PC-3 (cell line): ENCODE measurements at regions not wholly inside any gene's neighbourhood (a gene's known extent, or its start where the extent isn't known, plus 50 kb on each side); places are given as distances from the start of the nearest gene placed in this dataset.

Experiments
- ATAC-seq: fragments of 200-7000 bp; cut with Tn5 transposase; 2 replicates; pipeline ENCODE4 v1.9.1; 2020; ENCODE audit warnings: mild to moderate bottlenecking, moderate library complexity
- BruUV-seq: library from RNA; stranded (reverse); fragments of 400-500 nt; replicated peaks from 2 replicates; lab custom pipeline; 2021; lab: Mats Ljungman, UMichigan
- CTCF ChIA-PET: fragments of 300-600 bp; sonication (Branson Sonifier 250); formaldehyde crosslinking; loops from one replicate; lab custom pipeline; 2022; ENCODE audit warnings: antibody characterized with exemption; lab: Charles Lee
- POLR2A ChIA-PET: fragments of 300-600 bp; sonication (Branson Sonifier 250); formaldehyde crosslinking; loops from one replicate; lab custom pipeline; 2022; ENCODE audit warnings: antibody characterized with exemption; ENCODE audit not compliant: unreplicated experiment; lab: Charles Lee
- DNase-seq: peaks from one replicate; pipeline ENCODE4 v3.0.0-alpha.2; 2015
- H2AFZ ChIP-seq: fragments of 300-600 bp; sonication (generic); 2 replicates; pipeline ENCODE4 v1.6.0; 2016; ENCODE audit warnings: antibody characterized with exemption, low read length
- H3F3A ChIP-seq: fragments of 300-600 bp; sonication (generic); one replicate; pipeline ENCODE4 v1.6.0; 2017; ENCODE audit warnings: antibody characterized with exemption, low read length, control low read depth, mild to moderate bottlenecking; ENCODE audit not compliant: unreplicated experiment
- H3K27ac ChIP-seq: fragments of 300-600 bp; sonication (generic); 2 replicates; pipeline ENCODE4 v1.5.1; 2016; ENCODE audit warnings: mild to moderate bottlenecking, low read length
- H3K27me3 ChIP-seq: fragments of 300-600 bp; sonication (generic); 2 replicates; pipeline ENCODE4 v1.6.1; 2016; ENCODE audit warnings: low read length, mixed read lengths
- H3K36me3 ChIP-seq: fragments of 300-600 bp; sonication (generic); 2 replicates; pipeline ENCODE4 v1.6.1; 2016; ENCODE audit warnings: low read depth, mixed run types, low read length, mixed read lengths
- H3K4me1 ChIP-seq: fragments of 300-600 bp; sonication (generic); 2 replicates; pipeline ENCODE4 v1.5.1; 2016; ENCODE audit warnings: low read length; ENCODE audit not compliant: insufficient read depth
- H3K4me2 ChIP-seq: fragments of 300-600 bp; sonication (generic); 2 replicates; pipeline ENCODE4 v1.6.0; 2016; ENCODE audit warnings: low read length
- H3K4me3 ChIP-seq: fragments of 300-600 bp; sonication (generic); 2 replicates; pipeline ENCODE4 v1.5.1; 2016; ENCODE audit warnings: mild to moderate bottlenecking, low read length, mixed read lengths
- H3K79me2 ChIP-seq: fragments of 300-600 bp; sonication (generic); 2 replicates; pipeline ENCODE4 v1.6.1; 2017; ENCODE audit warnings: low read length, mixed read lengths
- H3K9ac ChIP-seq: fragments of 300-600 bp; sonication (generic); 2 replicates; pipeline ENCODE4 v1.6.0; 2016; ENCODE audit warnings: mild to moderate bottlenecking, low read length
- H3K9me2 ChIP-seq: fragments of 300-600 bp; sonication (generic); replicated peaks from 2 replicates; pipeline ENCODE4 v1.6.1; 2016; ENCODE audit warnings: mixed run types, low read length, mixed read lengths
- H3K9me3 ChIP-seq: fragments of 300-600 bp; sonication (generic); 2 replicates; pipeline ENCODE4 v1.6.1; 2016; ENCODE audit warnings: low read length, mixed read lengths
- H4K20me1 ChIP-seq: fragments of 300-600 bp; sonication (generic); 2 replicates; pipeline ENCODE4 v1.6.1; 2016; ENCODE audit warnings: low read length, mixed read lengths
- CTCF ChIP-seq: fragments of 300-600 bp; sonication (generic); conservative IDR thresholded peaks from 2 replicates; pipeline ENCODE4 v1.5.1; 2017; ENCODE audit warnings: antibody characterized with exemption, low read depth, mild to moderate bottlenecking, low read length
- EZH2 ChIP-seq: fragments of 300-600 bp; sonication (generic); IDR thresholded peaks from one replicate; pipeline ENCODE4 v1.6.1; 2017; ENCODE audit warnings: antibody characterized with exemption, mild to moderate bottlenecking, low read length; ENCODE audit not compliant: unreplicated experiment
- EZH2phosphoT487 ChIP-seq: fragments of 300-600 bp; sonication (generic); IDR thresholded peaks from 2 replicates; pipeline ENCODE4 v1.6.1; 2018; ENCODE audit warnings: mild to moderate bottlenecking, antibody characterized with exemption, low read length, borderline replicate concordance
- intact Hi-C: fragments of 100-400 bp; cut with micrococcal nuclease; formaldehyde crosslinking; loops from 2 replicates; pipeline ENCODE4 v1.9.0; 2023

GRCh38 chr5:21593261-21593660 lies 1259.9 kb downstream of the CDH12 start:
- no peaks in the 10 kb centered on the region for H3K27me3 ChIP-seq
- no peak for ATAC-seq
- no TSS peak for BruUV-seq
- intact Hi-C loops: no loop called here
- H3K4me3 ChIP-seq: no peak overlapping the region
- no peak overlapping the region for H3K27ac ChIP-seq
- H2AFZ ChIP-seq: no peak overlapping the region
- H3K79me2 ChIP-seq: no peaks in the 10 kb centered on the region
- TF ChIP-seq EZH2 (no peak), CTCF (no peak), EZH2phosphoT487 (no peak)
- no peaks in the 10 kb centered on the region for H3F3A ChIP-seq
- H3K4me2 ChIP-seq: no peak overlapping the region
- no peaks in the 10 kb centered on the region for H3K36me3 ChIP-seq
- ChIA-PET CTCF (no interaction called here), POLR2A (no interaction called here)
- DNase-seq: no peak
- H3K4me1 ChIP-seq: no peaks in the 10 kb centered on the region
- H4K20me1 ChIP-seq: no peaks in the 10 kb centered on the region
- H3K9me2 ChIP-seq: no peaks in the 10 kb centered on the region
- no peaks in the 10 kb centered on the region for H3K9me3 ChIP-seq
- no peak overlapping the region for H3K9ac ChIP-seq

- Histone ChIP-seq H3F3A (no peaks in the 10 kb centered on the region), H3K4me3 (no peak overlapping the region), H3K79me2 (no peaks in the 10 kb centered on the region), H3K27ac (no peak overlapping the region), H3K4me2 (no peak overlapping the region), H3K9me3 (no peaks in the 10 kb centered on the region), H3K36me3 (no peaks in the 10 kb centered on the region), H2AFZ (no peak overlapping the region), H4K20me1 (no peaks in the 10 kb centered on the region), H3K27me3 (no peaks in the 10 kb centered on the region), H3K9me2 (no peaks in the 10 kb centered on the region), H3K9ac (no peak overlapping the region), H3K4me1 (no peaks in the 10 kb centered on the region)
- DNase-seq (peak; percentile 41), ATAC-seq (peak; percentile 64)
- intact Hi-C loops: no loop called here
- TF ChIP-seq CTCF (no peak), EZH2phosphoT487 (no peak), EZH2 (no peak)
- CTCF ChIA-PET: no interaction called here
- POLR2A ChIA-PET: no interaction called here
- BruUV-seq: no TSS peak
Measured at GRCh38 chr5:21581508-21581907, 1271.6 kb downstream of the CDH12 start.

GRCh38 chr5:21574961-21575360 lies 1278.2 kb downstream of the CDH12 start:
- no peaks in the 10 kb centered on the region for H3K4me1 ChIP-seq
- POLR2A ChIA-PET: no interaction called here
- H3K4me3 ChIP-seq: no peak overlapping the region
- H3K79me2 ChIP-seq: no peaks in the 10 kb centered on the region
- no peaks in the 10 kb centered on the region for H3K36me3 ChIP-seq
- no peak overlapping the region for H3K27ac ChIP-seq
- H3K27me3 ChIP-seq: no peaks in the 10 kb centered on the region
- no peaks in the 10 kb centered on the region for H3K9me2 ChIP-seq
- ATAC-seq (no peak), DNase-seq (no peak)
- H2AFZ ChIP-seq: no peak overlapping the region
- H3K9me3 ChIP-seq: no peaks in the 10 kb centered on the region
- TF ChIP-seq EZH2 (no peak), EZH2phosphoT487 (no peak), CTCF (no peak)
- CTCF ChIA-PET: no interaction called here
- intact Hi-C loops: no loop called here
- no TSS peak for BruUV-seq
- H3F3A ChIP-seq: no peaks in the 10 kb centered on the region
- no peaks in the 10 kb centered on the region for H4K20me1 ChIP-seq
- no peak overlapping the region for H3K4me2 ChIP-seq
- no peak overlapping the region for H3K9ac ChIP-seq
